GM21447 (cell line): ENCODE measurements at regions not wholly inside any gene's neighbourhood (a gene's known extent, or its start where the extent isn't known, plus 50 kb on each side); places are given as distances from the start of the nearest gene placed in this dataset.
"Not testable (repeated sequence)": the region's sequence is repeated elsewhere in the genome, so short reads cannot be mapped to it uniquely, and the experiment has no call there.

Experiments used
- ATAC-seq: cut with Tn5 transposase; IDR thresholded peaks from one replicate; pipeline ENCODE4 v1.9.1; 2021; ENCODE audit not compliant: unreplicated experiment

DNA sequence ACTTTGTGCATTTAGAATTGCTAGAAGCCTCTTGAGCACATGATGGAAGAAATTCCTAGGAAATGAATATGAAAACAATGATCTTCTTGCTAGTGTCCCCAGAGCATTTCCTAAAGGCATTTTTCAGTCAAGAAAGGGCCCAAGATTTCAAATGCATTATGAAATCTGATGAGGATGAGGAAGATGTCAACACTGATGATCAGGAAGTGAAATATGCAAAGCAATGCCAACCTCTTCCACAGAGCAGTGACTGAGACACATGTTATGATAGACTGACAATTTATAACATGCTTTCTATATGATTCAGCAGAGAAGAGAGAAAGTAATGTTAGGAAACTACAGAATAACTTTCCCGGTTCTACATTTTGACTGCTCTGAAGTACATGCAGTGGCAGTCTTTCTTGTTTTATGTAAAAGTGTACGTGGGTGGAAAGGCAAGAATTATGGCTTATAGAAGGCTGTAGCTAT lies 859.1 kb upstream of the GOT2 start:
- no peak for ATAC-seq

DNA sequence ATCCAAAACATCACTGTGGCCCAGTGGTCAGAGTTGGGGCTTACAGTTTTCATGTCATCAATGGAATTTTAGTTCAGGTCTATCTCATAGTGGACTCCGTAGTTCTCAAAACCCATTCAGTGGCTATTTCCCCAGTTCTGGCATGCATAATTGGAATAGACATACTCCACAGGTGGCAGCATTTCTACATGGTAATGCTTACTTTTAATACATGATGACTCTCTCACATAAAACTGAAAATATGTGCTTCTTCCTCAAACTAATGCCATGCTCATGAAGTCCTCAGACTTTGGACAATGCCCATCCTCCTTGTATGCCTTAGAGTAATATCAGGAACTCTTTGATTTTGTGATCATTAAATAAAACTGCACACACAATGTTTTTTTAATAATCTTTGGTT lies 857.4 kb upstream of the GOT2 start:
- no peak for ATAC-seq

DNA sequence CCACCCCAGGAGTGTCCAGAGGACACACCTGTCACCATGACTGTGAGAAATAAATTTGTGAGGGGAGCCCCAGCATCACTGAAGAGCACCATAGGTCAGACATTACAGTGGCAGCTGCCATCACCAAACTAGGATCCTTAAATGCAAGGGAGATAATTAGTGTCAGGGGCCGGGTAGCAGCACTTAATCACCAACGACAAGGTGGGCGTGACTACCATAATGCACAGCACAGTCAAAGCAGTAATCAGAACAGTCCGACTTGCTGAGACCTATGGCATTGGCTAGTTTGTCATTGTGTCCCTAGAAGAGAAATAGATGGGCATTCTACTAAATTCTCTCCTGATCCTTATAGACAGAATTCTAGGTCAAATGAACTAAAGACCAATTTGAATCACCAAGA lies 856.7 kb upstream of the GOT2 start:
- no peak for ATAC-seq

DNA sequence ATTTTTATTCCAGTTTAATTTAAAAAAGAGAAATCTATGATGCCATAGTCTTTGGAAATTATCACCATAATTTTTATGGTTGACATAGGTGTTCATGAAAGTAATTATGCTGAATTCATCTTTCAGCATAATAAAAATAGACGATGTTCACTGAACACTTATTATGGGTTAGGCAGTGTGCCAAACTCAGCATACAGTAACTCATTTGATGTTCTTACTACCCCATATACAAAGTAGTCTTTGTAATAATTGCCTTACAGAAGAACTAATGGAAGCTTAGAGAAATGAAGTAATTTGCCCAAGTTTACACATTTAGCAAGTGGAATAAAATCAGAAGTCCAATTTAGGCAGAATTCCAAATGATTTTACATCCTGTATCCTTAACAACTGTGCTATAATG lies 852.2 kb upstream of the GOT2 start:
- no peak for ATAC-seq

DNA sequence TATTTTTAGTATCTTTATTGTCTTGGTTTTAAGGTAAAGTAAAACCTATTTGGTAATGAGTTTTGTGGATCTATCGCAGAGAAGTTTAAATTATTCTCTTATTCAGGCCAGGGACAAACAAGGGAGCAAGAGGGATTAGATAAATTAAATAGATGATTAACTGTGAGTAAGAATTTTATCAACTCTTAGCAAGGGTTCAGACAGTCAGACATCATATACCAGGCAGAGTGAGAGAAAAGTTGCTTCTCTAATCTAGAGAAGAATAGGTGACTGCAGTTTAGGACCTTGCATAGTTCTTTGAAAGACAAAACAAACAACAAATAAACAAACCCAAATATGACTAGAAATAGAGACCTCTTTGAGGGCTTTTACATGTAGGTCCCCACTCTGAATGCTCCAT lies 840.2 kb upstream of the GOT2 start:
- ATAC-seq, result no peak

DNA sequence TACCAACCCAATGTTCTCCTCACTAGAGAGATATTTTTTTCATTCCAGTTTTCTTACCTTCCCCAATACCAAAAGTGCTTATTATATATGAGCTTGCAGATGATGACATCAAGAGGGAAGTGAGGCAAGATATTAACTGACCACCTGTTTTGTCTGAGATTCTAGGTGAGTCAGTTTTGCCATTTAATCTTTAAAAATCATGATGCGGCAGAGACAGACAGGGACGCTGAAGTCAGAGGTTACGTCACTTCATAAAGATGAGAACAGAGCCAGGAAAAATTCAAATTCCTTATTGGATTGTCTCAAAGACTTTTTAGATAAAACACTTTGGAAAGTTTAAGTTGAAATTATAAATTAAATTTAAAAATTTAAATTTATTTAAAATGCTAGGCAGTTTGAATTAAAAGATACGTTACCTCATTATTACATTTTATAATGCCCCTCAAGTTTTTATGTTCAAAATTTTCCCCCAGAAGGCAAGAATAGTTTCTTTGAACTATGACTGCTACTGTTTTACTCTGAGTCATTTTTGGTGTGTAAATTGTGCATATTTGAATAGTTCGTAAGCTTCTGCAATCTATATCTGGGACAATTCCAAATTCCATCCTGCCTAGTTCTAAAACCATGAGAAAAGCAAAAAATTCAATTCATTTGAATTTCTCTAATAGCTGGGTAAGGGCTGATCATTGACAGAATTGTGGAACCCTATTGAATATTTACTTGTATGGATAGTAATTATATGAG lies 839.6 kb upstream of the GOT2 start:
- ATAC-seq, result no peak

DNA sequence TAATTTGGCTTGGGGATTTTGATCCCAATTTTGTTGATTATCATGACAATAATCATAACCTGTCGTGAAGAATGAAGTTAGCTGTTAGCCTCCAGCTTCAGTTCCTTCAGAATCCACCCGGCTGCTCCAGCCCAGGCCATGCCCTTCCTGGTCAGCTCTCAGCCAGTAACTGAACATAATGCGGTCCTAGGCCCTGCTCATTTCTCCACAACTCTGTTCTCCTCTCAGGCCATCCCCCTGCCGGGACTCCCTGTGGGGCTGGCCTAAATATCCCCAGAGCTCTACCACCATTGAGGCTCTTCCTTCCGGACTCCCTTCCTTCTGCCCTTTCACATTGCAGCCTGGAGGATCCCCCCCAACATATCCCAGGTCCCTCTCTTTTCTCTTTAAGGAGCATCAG lies 833.4 kb upstream of the GOT2 start:
- no peak for ATAC-seq

DNA sequence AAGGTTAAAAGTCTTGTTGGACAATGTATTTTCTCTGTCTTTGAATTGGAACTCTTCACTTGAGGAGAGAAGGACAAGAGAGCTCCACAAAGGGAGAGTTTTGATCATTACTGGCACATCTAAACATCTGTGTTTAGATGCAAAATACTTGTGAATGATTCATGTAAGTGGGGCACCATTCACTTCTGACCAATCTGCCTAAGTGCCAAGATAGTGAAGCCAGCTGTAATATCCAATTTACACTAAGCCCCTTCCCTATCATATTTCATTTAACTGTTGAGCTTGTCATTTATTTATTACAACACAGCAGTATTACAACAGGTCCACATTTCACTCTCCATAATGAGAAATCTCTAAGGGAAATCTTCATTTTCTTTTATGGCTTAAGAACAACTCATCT lies 832.3 kb upstream of the GOT2 start:
- no peak for ATAC-seq

DNA sequence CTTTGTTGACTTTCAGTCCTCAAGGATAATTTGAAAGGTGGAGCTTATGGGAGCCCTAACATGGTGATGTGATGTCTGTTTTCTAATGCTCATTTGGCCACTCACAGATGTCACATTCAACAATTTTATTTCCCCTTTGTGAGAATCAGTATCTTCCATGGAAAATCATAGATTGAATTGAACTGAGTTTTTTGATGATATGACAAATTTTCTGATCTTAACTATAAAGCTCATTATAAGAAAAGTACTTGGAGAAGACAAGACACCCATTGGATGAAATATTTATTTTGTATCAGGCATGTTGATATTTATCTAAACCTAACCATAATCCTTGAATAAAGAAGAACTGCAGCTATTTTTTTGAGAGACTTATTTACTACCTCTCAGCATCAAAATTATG lies 824.6 kb upstream of the GOT2 start:
- no peak for ATAC-seq

DNA sequence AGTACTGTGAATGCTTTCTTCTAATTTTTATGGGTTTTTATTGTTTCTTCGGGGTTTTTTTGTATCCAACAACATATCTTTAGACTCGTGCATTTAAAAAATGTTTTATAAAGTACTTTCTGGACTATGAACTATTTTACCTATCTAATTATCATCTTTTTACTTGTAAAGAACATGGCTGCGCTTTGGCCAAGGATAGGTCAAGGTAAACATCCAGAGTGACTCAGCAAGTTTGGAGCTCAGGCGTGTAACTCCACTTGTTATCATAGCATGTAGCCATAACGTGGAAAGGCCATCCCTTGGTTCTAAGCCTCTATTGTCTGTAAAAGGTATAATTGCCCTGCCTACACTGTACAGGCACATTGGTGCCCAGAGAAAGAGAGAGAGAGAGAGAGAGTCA lies 818.0 kb upstream of the GOT2 start:
- no peak for ATAC-seq

DNA sequence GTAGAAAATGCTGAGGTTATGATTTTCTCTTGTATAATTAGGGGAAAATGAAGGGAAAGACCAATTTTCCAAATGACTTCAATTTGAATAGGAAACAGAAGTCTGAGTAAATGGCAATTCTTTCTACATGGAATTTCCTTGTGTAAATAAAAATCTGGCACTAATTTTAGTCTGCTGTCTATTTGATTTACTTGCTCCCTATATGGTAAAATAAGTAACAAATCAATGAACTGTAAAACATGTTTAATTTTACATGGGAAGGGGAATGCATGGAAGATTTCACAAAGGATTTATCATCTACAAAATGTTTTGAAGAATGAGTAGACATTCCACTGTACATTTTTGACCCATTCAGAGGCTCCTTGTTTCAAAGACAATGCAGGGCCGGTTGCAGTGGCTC lies 811.6 kb upstream of the GOT2 start:
- ATAC-seq, result no peak

DNA sequence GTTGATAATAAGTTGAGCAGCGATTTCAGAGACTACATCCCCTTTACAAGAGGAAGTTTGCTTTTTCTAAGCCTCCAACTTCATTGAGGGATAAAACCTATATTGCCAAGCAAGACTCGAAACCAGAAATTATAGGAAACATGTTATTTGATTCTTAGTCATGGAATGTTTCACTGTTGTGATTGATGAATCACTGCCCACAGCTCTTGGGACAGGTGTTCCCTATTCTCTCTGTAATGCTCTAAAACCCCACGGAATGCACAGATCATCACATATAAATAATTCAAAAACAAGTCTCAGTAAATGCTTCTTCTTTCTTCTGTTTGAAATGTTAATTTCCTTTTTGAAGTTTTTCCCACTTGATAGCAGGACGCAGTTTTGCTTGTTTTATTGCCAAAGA lies 809.5 kb upstream of the GOT2 start:
- no peak for ATAC-seq

DNA sequence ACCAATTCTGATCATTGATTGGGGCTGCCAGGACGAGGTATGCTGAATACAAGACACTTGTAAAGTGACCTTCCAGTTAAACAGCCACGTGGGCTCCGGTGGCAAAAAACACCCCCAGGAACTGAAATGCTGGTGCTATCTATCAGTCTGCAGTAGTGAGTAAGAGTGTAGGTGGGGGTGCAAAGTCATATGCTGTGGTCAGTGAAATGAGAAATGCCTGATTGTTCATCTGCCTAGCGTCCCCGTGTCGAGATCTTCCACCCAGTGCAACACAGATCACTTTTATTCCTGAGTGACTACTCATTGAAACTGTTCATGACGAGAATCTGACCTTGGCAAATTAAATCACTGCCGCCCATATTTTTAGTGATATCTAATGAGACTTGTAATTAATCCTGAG lies 806.5 kb upstream of the GOT2 start:
- ATAC-seq, result no peak

DNA sequence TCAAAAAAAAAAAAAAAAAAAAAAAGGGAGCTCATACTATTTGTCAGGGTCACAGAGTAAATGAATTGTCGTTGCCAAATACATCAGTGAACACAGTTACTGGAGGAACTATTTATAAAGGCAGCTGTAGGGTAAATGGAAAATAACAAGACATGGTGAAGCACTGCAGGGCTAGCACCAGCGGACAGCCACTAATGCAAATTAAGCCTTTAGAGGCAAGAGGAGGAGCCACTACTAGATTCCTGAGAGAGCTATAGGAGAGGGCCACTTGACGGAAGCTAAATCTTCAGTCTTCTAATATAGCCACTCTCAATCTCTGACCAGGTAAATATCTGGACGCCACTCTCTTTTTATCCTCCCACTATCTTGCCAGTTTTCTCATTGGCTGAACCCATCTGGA lies 801.2 kb upstream of the GOT2 start:
- no peak for ATAC-seq

DNA sequence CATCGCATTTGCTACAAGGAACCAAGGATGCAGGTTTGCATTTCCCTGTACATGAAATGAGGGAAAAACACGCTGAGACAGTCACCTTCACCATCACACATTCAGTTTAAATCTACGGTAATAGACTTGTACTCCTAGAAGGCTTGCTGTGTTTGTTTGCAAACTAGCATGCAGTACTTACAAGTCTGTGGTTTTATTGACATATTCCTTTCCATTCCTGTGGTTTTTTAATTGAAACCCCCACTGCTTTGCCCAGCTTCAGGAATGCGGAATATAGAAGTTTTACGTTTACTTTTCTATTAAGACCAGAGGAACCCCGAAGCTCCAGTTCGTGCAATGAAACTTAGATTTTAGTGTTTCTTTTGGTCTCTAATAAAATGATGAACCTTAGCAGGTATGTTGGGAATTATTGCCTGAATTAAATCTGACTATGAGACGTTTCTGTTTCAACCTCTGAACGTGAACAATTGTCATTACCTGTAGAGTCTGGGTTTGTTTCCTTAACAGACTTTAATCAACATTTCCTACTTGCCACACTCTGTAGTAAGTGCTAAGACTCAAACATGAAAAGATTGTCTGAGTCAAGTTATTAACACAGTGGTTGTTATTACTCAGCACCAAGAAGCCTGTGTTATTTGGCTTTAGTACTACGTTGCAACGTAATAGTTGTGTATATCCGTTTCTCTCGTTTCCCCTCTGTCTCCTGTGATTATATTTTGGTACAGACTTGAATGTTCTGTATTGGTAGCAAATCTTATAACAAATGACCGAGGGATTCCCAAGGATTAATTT lies 793.3 kb upstream of the GOT2 start:
- no peak for ATAC-seq

DNA sequence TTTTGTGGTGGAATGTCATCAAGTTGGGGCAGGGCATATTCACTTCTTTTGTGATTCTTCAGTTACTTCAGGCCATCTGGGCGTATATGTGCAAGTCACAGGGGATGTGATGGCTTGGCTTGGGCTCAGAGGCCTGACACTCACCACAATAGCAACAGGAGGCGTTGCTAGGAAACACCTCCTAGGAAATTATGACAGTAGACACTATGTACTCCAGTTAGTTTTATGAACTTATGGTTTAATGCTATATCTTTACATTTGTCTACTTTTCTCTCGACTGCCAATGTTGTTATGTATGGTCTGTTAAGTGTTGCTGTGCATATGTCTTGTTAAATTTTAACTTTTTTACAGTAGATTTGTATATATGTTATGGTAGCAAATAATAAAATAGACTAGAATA lies 788.7 kb upstream of the GOT2 start:
- ATAC-seq, result no peak

DNA sequence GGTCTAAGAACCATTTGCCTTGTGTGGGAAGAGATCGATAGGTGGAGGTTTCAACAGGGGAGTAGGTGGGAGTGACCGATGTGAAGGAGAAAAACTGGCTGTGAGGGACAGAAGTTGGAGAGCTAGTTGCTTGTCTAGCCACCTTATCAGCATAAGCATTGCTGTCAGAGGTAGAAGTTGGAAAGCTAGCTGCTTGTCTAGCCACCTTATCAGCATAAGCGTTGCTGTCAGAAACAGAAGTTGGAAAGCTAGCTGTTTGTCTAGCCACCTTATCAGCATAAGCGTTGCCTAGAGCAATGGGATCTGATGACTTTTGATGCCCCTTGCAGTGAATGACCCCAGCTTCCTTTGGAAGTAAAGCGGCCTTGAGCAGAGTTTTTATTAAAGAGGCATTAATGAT lies 784.6 kb upstream of the GOT2 start:
- ATAC-seq, result not testable (repeated sequence)

DNA sequence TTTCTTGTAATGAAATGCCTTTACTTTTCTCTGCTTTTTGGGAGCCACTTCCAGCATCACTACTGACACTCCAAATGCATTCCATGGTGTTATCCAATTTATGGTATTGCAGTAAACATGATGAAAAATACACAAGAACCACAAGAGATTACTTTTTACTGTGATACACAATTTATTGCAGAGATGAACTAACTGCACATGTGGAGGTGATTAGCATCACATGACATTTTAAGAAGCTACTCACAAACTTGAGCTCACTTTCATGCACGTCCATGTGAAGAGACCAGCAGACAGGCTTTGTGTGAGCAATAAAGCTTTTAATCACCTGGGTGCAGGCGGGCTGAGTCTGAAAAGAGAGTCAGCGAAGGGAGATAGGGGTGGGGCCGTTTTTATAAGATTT lies 780.5 kb upstream of the GOT2 start:
- ATAC-seq, result no peak

DNA sequence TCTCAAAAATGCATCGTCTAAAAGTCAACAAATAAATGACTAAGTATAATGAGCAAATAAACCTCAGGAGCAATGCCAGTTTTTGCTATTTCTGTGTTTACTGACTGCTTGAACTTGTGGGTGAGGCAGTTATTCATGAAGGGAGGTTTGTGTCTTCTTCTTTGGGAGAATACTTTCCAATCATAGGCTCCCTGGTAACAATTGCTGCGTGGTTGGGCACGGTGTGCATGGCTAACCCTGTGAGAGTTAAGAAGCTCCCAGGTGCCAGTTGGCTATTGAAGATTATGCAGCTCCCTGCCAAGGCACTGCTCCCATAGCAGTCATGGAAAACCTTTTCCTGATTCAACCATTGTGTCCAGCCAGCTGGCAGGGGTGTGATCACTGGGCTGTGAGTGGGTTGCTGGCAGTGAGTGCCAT lies 775.9 kb upstream of the GOT2 start:
- ATAC-seq, result no peak

DNA sequence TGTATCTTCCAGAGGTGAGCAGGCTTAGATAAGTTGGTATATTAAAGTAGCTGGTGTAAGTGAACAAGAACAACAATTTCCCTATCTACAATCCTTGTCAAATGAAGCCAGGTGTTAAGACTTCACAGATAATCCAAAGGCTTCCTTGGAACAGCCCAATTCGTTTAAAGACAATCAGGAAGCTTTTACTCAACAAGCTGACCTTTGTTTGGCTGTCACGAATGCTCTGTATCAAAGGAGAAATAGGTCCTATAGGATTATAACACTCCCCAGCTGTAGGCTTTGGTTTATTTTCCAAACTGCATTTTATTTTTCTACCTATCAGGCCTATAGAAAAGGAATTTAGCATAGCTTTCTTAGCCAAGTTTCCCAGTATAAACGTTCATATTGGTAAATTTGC lies 766.5 kb upstream of the GOT2 start:
- no peak for ATAC-seq

DNA sequence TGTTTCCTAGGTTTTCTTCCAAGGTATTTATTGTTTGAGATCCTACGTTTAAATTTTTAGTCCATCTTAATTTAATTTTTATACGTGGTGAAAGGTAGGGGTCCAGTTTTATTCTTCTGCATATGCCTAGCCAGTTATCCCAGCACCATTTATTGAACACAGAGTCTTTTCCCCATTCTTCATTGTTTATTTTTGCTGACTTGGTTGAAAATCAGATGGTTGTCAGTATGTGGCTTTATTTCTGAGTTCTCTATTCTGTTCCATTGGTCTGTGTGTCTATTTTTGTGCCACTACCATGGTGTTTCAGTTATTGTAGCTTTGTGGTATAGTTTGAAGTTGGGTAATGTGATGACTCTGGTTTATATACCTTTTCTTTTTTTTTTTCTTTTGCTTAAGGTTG lies 753.0 kb upstream of the GOT2 start:
- no peak for ATAC-seq

DNA sequence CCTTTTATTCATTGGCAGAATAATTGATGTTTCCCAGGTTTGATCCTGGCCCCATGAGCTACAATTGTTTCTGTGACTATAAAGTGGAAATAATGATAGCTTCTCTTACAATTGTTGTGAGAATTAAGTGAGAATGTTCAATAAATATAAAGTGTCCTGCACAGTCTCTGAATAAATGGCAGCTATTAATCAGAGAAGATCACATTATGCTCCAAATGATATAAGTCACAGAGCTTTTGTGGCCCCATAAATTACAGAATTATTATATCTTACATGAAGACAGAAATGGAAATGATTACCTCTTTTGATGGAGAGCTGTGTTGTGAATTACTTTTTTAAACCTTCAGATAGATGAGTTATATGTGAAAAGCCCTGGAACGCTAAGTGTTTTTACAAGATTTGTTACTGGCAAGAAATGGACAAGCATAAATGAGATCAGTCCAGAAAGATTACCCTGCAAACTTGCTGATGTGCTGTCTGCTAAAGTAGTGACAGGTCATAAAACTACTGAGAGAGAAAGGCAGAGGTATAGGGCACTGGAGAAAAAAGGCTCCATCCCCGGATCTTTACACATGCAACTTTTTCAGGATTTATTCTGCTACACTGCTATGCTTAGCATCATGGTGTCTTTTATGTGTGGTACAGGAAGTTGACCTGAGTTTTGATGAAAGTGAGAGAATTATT lies 750.9 kb upstream of the GOT2 start:
- ATAC-seq, result no peak
